ENCODE measurements at regions not wholly inside any gene's neighbourhood (a gene's known extent, or its start where the extent isn't known, plus 50 kb on each side); places are given as distances from the start of the nearest gene placed in this dataset.

DNA sequence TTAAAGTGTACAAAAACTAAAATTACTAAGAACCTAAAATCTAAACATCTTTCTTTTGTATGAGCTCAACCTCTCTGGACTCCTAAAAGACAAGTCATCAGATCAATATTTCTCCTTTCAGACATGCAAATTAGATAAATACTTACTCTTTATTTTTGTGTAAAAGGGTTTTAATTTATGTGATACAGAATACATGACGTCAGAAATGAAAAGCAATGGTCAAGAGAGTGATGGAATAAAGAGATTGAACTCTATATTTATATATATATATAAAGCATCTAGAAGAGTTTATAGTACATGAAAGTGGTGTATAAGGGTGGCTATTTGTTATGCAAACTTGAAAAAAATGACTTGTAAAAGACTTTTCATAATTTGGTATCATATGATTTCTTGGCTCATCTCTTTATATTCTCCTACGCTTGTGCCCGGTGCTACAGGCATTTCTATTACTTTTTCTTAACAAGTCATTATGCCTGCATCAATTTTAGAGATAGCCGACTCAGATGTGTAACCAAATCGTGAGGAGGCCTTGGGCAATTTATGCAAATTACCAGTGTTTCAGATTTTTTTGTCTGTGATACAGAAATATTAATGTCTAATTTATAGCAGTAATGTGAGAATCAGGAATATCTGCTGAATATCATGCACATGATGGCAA, 186.0 kb upstream of the OLFM3 start:
- TF ChIP-seq, protein P1, sequence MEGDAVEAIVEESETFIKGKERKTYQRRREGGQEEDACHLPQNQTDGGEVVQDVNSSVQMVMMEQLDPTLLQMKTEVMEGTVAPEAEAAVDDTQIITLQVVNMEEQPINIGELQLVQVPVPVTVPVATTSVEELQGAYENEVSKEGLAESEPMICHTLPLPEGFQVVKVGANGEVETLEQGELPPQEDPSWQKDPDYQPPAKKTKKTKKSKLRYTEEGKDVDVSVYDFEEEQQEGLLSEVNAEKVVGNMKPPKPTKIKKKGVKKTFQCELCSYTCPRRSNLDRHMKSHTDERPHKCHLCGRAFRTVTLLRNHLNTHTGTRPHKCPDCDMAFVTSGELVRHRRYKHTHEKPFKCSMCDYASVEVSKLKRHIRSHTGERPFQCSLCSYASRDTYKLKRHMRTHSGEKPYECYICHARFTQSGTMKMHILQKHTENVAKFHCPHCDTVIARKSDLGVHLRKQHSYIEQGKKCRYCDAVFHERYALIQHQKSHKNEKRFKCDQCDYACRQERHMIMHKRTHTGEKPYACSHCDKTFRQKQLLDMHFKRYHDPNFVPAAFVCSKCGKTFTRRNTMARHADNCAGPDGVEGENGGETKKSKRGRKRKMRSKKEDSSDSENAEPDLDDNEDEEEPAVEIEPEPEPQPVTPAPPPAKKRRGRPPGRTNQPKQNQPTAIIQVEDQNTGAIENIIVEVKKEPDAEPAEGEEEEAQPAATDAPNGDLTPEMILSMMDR (IDR thresholded peaks at IDR 0.05): no peak
- no peak for TF ChIP-seq POLR2A (IDR thresholded peaks at IDR 0.05)
